Erythroblast (primary cell): ENCODE measurements at regions not wholly inside any gene's neighbourhood (a gene's known extent, or its start where the extent isn't known, plus 50 kb on each side); places are given as distances from the start of the nearest gene placed in this dataset.

Experiments used
- DNase-seq, 2 experiments: peaks; one replicate each; lab custom pipeline; 2025; lab: John Stamatoyannopoulos, UW
- GATA1 ChIP-seq: IDR thresholded peaks from 2 replicates; pipeline ENCODE4 v1.6.1; 2011; ENCODE audit warnings: low read depth, mild to moderate bottlenecking, control low read depth, low read length, moderate library complexity
- POLR2A ChIP-seq: IDR thresholded peaks from 2 replicates; pipeline ENCODE4 v1.6.1; 2011; ENCODE audit warnings: mild to moderate bottlenecking, low read length

DNA sequence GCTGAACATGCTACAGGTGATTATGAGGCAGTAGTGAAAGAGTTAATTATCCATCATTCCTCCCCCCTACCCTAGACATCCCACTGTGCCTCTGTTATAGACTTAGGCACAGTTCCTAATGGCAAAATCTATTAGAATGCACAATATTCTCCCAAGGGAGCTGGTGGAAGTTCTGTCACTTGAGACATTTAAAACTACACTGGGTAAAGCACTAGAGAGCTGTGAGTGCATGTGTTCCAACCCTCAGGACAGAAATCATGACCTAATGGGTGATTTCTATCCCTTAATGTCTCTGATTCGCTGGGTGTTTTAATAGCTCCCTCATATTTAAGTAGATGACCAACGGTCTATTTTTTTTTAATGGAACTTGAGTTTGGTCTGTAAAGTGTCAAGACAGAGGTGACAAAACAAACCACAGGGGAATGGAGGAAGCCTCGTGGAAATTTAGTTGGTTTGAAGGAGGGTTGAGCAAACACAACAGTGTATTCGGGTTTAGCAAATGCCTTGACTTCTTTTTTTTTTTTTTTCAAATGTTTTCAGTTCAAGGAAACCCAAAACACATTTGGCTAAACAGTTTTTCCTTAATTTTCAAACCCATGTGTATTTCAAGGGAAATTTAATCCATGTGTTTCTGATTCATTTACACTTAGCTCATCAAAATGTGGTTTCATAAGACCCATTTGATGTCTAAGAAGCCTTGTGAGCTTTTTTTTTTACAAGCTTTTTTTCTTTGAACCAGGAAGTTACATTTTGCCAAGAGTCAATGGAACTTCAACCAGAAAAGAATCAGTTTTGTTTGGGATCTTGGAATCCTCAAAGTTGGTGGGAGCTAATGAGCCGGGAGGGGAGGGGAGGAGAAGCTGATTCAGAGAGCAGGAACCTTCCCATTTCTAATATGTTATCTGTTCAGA, 665.1 kb upstream of the ZEB2 start:
- DNase-seq: no peak
- TF ChIP-seq POLR2A (no peak), GATA1 (no peak)

DNA sequence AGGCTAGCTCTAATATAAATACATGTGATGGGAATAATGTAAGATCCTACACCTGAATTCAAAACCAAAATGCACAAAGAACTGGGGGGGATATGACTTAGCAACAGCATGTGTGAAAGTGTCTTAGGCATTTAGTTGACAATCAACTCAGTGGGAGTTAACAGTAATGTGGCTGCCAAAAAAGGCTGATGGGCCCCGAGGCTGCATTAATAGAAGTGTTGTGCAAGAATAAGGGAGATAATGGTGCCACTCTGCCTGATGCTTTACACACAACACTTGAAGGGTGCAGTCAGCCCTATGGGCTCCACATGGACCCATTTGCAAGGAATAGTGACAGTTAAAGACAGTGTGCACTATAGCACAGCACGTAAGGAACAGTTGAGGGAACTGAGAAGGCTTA, 649.4 kb upstream of the ZEB2 start:
- DNase-seq: no peak

DNA sequence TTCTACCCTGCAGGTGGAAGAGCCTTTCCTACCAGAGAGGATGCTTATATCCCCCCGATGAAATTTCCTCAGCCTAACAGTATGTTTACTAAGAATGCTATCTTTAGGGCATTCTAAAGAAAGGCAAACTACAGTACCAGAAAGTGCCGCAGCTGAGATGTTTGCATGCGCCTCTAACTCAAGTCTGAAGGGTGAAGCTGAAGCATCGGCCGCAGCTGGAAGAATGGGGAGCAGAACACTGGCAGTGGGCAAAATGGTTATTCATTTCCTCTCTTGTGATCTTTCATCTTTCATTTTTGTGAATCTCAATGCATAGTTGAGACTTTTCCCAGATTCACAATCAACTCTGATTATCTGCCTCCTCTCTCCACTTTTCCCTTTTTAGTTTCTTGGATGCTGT, 648.2 kb upstream of the ZEB2 start:
- TF ChIP-seq POLR2A (no peak), GATA1 (no peak)
- no peak for DNase-seq

More for the DNA sequence above, 649.4 kb upstream of the ZEB2 start:
- TF ChIP-seq GATA1 (no peak), POLR2A (no peak)

DNA sequence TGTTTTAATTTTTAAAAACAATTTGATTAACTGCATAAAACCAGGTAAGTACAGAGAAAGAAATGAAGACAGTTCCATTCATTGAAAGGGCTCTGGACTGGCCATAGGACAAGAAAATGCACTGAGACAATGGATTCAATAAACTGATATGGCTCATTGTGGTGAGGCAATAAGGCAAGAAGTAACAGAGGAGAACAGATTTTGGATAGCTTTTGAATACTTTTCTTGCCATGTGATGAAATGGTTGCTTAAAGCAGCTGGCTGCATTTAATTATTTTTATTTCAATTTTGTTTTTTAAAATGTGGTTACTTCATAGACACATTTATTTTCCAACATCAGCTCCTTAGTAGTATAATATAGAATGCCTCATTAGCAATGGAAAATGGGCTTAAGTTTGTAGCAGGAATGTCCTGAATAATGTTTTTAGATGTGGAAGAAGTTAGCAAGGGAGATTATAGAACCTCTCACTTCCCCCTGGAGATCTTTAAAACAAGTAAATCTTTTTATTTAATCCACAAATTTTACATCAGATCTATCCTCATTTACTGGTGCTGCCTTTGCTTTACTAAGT, 646.9 kb upstream of the ZEB2 start:
- no peak for DNase-seq
- TF ChIP-seq GATA1: no peak
- TF ChIP-seq POLR2A: no peak

DNA sequence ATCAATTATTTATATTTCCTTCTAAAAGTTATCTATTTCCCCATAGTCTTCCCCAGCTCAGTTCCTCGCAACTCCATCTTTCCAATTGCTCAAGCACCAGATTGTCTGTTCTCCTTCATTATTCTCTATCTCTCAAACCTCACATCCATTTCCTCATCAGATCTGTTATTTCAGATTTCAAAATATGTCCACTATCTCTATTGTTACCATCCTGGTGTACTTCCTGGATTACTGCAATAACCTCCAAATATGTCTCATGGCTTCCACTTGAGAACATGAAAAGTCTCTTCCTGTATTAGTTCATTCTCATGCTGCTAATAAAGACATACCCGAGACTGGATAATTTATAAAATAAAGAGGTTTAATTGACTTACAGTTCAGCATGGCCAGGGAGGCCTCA, 641.7 kb upstream of the ZEB2 start:
- no peak for DNase-seq
- no peak for TF ChIP-seq GATA1
- no peak for TF ChIP-seq POLR2A

DNA sequence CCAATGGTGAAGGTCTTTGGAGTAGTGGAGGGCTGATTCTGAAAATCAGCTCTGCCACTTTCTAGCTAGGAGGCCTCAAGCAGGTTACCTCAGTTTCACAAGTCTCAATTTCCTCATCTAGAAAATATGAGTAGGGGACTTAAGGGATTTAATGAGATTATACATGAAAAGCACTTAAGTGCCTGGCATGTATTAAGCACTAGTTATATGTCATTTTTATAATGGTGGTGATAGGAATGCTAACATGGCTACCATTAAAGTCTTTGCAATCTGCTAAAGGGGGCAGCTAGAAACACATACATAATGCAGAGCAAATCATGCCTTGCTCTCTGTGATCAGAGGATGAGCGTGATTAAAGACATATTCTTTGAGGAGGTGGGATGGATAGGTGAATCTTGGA, 640.9 kb upstream of the ZEB2 start:
- no peak for DNase-seq
- TF ChIP-seq POLR2A: no peak
- TF ChIP-seq GATA1: no peak

DNA sequence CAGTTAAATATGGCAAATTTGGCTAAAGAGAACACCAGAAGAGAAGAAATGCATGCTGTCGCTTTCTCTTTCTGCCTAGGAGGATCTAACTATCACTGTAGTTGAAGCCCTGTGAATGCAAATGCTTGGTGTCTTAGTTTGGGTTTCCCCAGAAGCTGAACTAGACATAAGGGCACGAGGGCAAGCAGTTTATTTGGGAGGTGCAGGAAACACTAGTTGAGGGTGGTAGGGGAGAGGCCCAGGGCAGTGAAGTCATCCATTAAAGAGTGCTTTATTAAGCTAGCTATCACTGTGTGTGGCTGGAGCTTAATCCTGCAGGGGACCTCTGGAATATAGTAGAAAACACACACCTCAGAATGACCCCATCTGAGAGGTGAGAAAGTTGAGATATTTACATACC, 639.8 kb upstream of the ZEB2 start:
- TF ChIP-seq POLR2A: no peak
- TF ChIP-seq GATA1: no peak
- DNase-seq: no peak

DNA sequence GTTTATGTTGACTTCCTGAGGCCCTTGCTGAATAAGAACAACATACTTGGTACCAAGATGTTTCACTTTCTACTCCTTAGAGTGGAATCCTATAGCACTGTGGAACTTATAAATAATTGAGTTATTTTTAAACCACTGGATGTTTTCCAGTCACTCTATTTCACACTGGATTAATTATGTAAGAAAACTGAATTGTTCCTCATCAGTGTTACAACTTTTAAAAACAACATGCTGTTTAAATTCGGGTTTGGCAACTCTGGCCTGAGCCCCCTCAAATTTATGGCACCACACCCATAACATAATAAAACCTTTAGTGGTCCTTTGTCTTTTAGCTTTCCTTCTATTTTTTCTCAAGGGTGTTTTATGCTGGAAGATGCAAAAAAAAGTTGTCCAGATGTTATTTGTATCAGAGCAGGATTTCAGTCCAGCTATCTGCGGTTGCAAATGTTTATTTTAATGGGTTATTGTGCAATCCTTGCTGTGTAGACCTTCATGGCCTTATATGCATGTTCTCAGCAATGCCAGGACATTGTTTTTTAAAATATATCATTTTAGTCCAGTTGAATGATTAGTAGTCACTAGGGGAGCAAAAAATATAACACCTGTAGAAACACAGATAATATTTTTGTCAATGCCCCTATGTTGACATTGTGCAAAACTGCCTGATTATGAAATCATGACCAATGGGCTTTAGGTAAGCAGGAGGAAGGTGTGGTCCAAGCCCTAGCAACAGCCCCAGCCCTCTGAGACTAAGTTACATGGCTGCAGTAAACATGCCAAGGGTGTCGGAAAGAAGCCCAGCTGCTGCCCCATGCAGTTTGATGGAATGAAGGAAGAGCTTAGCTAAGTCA, 638.0 kb upstream of the ZEB2 start:
- no peak for TF ChIP-seq POLR2A
- no peak for TF ChIP-seq GATA1
- DNase-seq: no peak

DNA sequence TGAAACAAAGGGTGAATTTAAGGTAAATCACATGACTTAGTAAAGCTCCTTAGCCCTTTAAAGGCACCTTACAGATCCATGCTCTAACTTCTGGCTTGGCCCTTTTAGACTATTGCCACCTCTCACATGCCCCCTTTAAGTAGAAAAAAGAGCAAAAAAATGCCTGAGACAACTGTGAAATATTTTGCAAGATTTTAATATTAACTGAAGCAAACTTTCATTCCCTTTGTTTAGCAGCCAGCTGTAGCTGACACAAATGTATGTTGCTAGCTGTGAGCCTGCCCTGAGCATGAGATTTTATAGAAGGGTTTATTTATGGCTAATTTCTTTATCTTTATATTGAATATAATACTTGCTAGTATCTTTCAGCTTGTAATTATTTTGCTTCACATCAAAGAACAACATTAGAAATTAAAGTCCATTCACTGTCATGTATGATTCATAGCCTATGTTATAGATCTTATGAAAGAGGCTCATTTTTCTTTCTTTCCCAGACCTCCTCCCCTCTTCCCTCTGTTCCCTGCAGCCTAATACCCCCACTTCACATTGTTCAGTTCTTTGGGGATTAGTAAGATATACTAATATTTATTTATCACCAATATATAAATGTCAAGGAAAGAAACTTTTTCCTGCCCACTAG, 637.2 kb upstream of the ZEB2 start:
- DNase-seq: no peak
- TF ChIP-seq POLR2A (no peak), GATA1 (no peak)

DNA sequence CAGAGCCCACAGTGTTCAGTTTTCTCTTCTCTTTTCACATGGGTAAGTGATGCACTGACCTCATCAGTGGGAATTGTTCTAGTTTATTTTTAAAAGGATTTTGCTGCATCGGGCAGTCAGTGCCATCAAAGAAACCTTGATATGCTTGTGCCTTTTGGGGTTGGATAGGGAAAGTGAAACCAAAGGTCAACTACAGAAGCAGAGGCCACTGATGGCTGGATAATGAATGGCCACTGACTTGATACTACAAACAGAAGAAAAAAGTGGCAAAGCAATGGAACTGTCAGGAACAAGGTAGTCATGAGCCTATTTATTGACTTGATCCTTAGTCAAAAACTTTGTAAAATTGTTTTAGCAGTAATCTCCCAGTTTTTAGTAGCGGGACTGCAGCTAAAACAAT, 636.3 kb upstream of the ZEB2 start:
- DNase-seq: no peak

DNA sequence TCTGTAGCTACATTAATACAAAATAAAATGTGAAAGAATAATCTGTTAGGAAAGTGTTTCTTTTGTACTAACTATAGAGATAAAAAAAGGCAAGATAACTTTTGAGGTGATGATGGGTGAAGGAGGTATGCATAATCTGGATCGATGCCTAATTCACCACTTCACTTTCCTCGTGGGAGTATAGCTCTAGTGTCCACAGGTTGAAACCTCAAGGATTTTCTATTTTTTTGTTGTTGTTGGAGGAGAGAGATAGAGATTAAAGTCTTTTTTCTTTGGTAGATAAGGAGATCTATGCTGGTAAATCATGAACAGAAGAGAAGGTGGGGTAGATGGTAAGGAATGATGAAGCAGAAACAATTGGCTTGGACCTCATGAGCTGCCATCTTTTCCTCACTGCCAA, 635.3 kb upstream of the ZEB2 start:
- no peak for DNase-seq
- TF ChIP-seq POLR2A (no peak), GATA1 (no peak)

More for the DNA sequence above, 636.3 kb upstream of the ZEB2 start:
- no peak for TF ChIP-seq POLR2A
- no peak for TF ChIP-seq GATA1

DNA sequence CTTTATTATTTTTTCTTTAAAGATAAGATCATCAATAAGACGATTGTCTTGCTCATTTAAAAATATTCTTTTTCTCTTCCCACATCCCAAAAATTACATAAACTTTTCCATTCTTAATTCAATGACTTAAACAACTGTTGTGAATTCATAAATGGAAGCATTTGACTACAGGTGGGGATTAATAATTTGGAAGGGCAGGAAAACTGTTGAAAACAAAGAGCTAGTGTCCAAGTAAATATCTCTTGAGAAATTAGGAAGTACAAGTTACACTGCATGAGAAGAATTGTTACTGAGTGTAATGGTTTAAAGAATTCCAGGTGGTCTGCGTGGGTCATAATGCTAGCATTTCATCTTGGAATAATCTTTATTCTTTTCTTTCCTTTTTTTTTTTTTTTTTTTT, 634.8 kb upstream of the ZEB2 start:
- no peak for DNase-seq
- TF ChIP-seq POLR2A (no peak), GATA1 (no peak)

DNA sequence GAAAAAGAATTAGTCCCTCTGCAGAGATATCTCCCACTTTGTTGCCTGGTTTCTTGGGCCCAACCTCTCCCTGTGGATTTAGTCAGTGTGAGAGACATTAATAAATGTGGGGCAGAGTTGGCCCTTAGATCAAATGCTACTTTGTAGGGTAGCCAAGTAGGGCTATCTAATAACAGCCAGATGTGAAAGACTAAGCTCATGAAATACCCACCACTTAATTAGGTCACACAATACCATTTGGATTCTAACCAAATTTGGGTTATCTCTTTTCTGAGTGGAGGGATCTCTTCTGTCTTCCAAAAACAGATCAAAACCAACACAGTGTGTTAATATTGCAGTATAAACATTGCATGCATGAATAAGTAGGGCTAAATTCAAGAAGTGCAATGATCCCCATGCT, 626.8 kb upstream of the ZEB2 start:
- no peak for DNase-seq
- TF ChIP-seq POLR2A: no peak
- no peak for TF ChIP-seq GATA1
